ENCODE measurements at regions not wholly inside any gene's neighbourhood (a gene's known extent, or its start where the extent isn't known, plus 50 kb on each side); places are given as distances from the start of the nearest gene placed in this dataset.

GRCh38 chr2:8082840-8083239 lies 599.0 kb upstream of the ID2 start:
- intact Hi-C loops (cut with micrococcal nuclease) = no loop called here
- Histone ChIP-seq H4K20me1 (ENCODE audit: insufficient read depth) (no peaks in the 10 kb centered on the region), H3K4me3 (replicated peaks in 1 of 2; ENCODE audit: low read depth in 1 of 2, low read length in 2 of 2) (no peak overlapping the region), H3K9me2 (ENCODE audit: insufficient read depth) (no peaks in the 10 kb centered on the region), H3K27me3 (ENCODE audit: insufficient read depth, low read length) (no peaks in the 10 kb centered on the region), H3K79me2 (ENCODE audit: insufficient read depth, low read length) (no peaks in the 10 kb centered on the region), H3K9me3 (ENCODE audit: control insufficient read depth in 1 of 2, insufficient read depth in 1 of 2, low read depth in 1 of 2, low read length in 2 of 2) (no peaks in the 10 kb centered on the region), H3K36me3 (ENCODE audit: control insufficient read depth in 1 of 2, insufficient read depth in 2 of 2, low read length in 2 of 2) (no peaks in the 10 kb centered on the region), H2AFZ (ENCODE audit: low read depth, low read length, poor library complexity, severe bottlenecking) (no peak overlapping the region), H3K9ac (ENCODE audit: low read length) (no peak overlapping the region), H3K4me1 (ENCODE audit: control insufficient read depth in 1 of 2, insufficient read depth in 2 of 2, low read length in 2 of 2) (peaks cover 0 to 10% of the 10 kb centered on the region in 2 experiments; a peak in 2 of 4 replicates), H3K4me2 (ENCODE audit: low read length) (no peak overlapping the region), H3K27ac (ENCODE audit: low read depth, low read length) (no peak overlapping the region)
- ChIA-PET CTCF (no interaction called here), POLR2A (no interaction called here), RAD21 (ENCODE audit: low non-redundant PET in 1 of 2, low total read pairs in 2 of 2, uncharacterized antibody in 2 of 2, unreplicated experiment in 2 of 2) (no interaction called here)
- BruUV-seq (replicated peaks) = no TSS peak
- ATAC-seq (no peak), DNase-seq (ENCODE audit: low read depth, low spot score) (no peak)
- TF ChIP-seq ZNF274 (IDR thresholded peaks at IDR 0.05; ENCODE audit: low read depth, low read length) = no peak
- TF ChIP-seq TCF7L2 (IDR thresholded peaks at IDR 0.05; ENCODE audit: borderline replicate concordance, extremely low read depth, insufficient read depth, insufficient read length) = no peak
- TF ChIP-seq ZFX (IDR thresholded peaks at IDR 0.05) = no peak
- TF ChIP-seq EZH2phosphoT487 (IDR thresholded peaks at IDR 0.05; ENCODE audit: borderline replicate concordance) = no peak
- TF ChIP-seq SRF (IDR thresholded peaks at IDR 0.05; ENCODE audit: low read depth) = no peak
- no peak for TF ChIP-seq CTCF (IDR thresholded peaks at IDR 0.05 in 2 of 3, conservative IDR thresholded peaks at IDR 0.05 in 1 of 3; ENCODE audit: borderline replicate concordance in 1 of 3, insufficient read depth in 1 of 3, low read depth in 2 of 3, low read length in 2 of 3)
- TF ChIP-seq EGR1 (IDR thresholded peaks at IDR 0.05; ENCODE audit: low read depth) = no peak
- TF ChIP-seq SP1 (IDR thresholded peaks at IDR 0.05; ENCODE audit: low read depth) = no peak
- TF ChIP-seq ZBTB33 (IDR thresholded peaks at IDR 0.05; ENCODE audit: extremely low read depth, insufficient replicate concordance, low read length) = no peak
- TF ChIP-seq CBX3 (IDR thresholded peaks at IDR 0.05; ENCODE audit: low read depth) = no peak
- TF ChIP-seq POLR2A (IDR thresholded peaks at IDR 0.05; ENCODE audit: borderline replicate concordance, extremely low read depth, insufficient read depth, insufficient read length) = no peak
- TF ChIP-seq RAD21 (IDR thresholded peaks at IDR 0.05; ENCODE audit: low read depth) = no peak
- TF ChIP-seq YY1 (IDR thresholded peaks at IDR 0.05; ENCODE audit: extremely low read depth, insufficient replicate concordance, low read depth, low read length) = no peak
- TF ChIP-seq FOSL1 (IDR thresholded peaks at IDR 0.05; ENCODE audit: low read depth) = no peak
- TF ChIP-seq CEBPB (IDR thresholded peaks at IDR 0.05; ENCODE audit: low read depth) = no peak
- TF ChIP-seq REST (IDR thresholded peaks at IDR 0.05; ENCODE audit: low read depth) = no peak
- TF ChIP-seq ELF1 (IDR thresholded peaks at IDR 0.05; ENCODE audit: borderline replicate concordance, low read depth) = no peak
